HG03469 (cell line): ENCODE measurements at regions not wholly inside any gene's neighbourhood (a gene's known extent, or its start where the extent isn't known, plus 50 kb on each side); places are given as distances from the start of the nearest gene placed in this dataset.
"Not testable (repeated sequence)": the region's sequence is repeated elsewhere in the genome, so short reads cannot be mapped to it uniquely, and the experiment has no call there.

Source experiments
- ATAC-seq: cut with Tn5 transposase; IDR thresholded peaks from one replicate; pipeline ENCODE4 v1.9.1; 2021; ENCODE audit warnings: mild to moderate bottlenecking, moderate library complexity, moderate number of reproducible peaks; ENCODE audit not compliant: unreplicated experiment

GRCh38 chr5:155827508-155827815 lies 499.5 kb upstream of the SGCD start:
- ATAC-seq: not testable (repeated sequence)

- peak; percentile 97 for ATAC-seq
These were observed 499.0 kb upstream of the SGCD start for GRCh38 chr5:155827949-155828348.

GRCh38 chr5:155831491-155831890 lies 495.5 kb upstream of the SGCD start:
- no peak for ATAC-seq

DNA sequence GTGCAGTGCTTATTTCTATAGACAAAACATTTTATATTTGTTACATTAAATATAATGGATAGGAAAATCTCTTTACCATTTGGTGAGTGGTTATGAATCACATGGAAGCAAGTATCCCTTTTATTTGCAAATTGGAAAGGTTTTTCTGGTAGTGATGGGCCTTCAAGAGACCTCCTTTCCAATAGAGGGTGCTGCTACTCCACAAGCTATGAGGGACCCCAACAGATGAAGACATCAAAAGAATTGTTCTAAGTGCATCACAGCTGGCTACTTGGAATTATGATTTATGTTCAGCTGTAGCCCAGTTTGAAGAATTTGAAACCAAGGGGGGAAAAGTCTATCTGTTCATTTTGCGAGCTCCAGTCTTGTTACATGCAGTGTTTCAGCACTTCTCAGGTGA lies 493.7 kb upstream of the SGCD start:
- ATAC-seq: no peak

DNA sequence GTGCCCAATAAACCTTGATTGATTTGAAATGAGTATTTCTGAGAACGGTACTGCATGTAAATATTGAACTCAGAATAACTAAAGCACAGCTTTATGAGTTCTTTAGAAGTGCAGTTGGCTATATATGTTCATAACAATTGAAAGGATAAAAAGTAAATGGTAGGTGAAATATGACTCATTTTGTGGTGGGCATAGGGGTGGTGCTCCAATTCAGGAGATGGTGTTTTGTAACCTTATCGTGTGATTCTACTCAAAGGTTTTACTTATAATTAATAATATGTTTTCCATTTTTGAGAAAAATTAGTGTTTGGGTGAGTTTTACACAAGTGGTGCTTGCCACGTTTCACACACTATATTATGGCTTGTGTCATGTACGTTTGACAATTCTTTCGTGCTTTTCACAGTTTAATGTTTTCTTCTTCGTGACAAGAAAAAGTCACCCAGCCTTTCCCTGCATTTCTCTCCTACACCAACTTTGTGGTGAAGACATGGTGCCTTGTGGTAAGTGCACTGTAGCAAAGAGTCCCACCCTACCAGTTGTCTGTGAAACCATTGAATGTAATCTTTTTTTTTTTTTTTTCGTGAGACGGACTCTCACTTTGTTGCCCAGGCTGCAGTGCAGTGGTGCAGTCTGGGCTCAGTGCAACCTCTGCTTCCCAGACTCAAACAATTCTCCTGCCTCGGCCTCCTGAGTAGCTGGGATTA lies 492.5 kb upstream of the SGCD start:
- no peak for ATAC-seq

DNA sequence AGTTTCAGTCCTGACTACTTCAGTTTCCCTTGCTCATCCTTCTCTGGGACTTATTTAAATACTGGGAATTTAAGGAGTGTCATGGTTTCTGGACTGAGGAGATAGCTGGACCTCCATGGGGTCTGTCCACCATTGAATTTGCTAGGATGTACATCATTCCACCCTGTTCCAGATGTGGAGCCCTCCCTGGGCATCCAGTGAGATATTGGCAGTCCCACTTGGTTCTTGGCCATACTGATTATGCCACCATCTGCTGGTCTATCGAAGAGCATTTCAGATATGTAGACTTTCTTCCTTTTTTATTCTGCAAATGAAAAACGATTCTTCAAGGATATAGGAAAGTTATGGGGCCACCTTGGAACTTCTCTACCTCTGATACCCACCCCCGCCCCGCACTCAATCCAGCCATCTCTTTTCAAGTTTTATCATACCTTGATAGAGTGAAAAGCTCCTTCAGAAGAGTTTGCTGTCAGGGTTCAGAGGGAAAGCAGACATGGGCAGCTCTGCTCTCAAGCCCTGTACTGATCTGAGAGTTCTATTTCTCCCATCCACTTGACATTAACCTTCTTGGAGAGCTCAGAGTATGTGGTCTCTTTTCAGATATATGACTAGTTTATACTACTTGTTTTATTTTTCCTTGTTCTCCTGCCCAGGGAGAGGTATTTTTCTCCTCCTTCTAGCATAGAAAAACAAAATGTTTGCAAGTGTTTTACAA lies 490.7 kb upstream of the SGCD start:
- ATAC-seq: no peak

DNA sequence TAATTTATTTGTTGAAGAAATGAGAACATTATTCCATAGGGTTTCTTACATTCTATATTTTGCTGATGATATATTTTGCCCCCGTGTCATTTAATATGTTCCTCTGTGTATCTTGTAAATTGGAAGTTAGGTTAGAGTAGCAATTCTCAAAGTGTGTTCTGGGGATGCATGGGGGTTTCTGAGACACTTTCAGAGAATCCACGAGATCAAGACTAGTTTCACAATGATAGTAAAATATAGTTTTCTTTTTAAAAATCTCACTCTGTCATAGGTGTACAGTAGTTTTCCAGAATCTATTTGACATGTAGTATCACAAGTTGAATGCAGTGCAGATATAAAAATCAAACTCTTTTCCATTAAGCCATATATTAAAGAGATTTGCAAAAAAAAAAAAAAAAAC lies 488.6 kb upstream of the SGCD start:
- no peak for ATAC-seq

DNA sequence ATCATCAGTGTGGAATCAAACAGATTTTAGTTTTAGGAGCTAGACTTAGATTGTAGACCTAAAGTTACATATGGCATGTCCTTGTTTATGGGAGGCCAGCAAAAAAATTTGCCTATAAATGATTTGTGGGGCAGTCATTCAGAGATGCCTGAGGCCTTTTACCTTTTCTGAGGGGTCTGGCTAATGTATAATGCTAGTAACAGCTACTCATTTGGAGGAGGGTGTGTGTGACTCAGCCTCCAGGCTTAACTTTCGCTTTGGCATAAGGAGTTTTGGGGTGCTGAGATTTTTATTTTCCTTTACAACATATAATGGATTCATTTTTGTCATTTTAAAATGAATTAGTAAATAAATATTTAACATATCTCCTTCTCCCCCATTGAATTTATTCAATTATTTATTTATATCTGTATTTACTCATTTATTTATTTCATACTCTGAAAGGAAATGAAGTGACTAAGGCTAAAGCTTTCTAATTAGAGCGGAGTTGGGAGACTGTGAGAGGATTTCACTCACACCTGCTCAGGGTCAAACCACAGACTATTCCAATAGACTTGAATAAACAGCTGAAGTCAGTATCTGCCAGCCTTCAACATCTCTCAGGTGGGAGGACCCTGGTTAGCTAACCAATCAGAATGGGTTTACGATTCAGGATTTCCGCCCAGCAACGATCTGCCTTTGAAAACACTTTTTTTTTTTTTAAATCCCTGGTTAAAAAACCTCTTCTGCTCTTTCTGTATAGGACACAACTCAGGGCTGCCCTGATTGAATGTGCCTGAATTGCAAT lies 487.5 kb upstream of the SGCD start:
- ATAC-seq: no peak

- ATAC-seq: no peak
These were observed 482.4 kb upstream of the SGCD start for GRCh38 chr5:155844542-155844941.

- no peak for ATAC-seq
These were observed 476.6 kb upstream of the SGCD start for GRCh38 chr5:155850370-155850769.

- ATAC-seq: no peak
These were observed 460.0 kb upstream of the SGCD start for GRCh38 chr5:155866971-155867370.

DNA sequence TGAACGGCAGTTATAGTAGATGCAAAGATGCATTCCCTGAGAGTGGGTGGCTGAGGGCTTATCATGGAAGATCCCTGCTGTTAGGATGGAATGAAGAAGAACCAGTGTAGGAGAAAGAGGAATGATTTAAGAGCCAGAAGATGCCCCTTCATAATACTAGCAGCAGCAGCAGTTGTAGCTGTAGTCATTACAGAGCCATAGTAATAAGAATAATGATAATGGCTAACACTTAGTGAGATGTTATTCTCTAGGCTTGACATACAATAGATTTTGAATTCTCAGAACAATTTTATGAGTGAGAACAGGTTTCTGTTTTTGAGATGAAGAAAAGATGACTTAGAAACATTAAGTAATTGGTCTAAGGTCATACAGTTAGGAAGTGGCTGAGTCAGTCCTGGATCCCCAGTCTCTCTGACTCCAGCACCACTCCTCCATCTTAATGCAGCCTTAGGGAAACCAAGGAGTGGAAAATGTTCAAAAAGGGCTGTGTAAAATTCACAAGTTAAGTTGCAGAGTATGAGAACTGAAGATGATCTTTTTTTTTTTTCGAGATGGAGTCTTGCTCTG lies 459.4 kb upstream of the SGCD start:
- ATAC-seq: no peak

DNA sequence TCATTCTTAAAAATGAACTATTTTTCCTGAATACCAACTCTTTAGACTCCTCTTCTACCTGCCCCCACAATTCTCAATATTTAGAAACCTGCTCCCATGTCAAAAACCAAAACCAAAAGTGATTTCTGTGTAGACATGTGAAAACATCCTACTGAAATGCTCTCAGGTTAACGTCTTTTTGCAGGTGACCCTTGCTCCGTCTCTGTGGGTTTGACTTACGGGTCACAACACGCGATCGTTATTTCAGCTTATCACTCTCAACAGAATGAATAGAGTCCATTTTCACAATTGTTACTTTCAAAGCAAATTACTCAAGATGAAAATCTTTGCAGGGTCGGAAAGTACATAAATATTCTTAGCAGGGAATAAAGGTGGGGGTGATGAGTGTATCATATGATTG lies 456.3 kb upstream of the SGCD start:
- no peak for ATAC-seq

GRCh38 chr5:155871623-155872022 lies 455.3 kb upstream of the SGCD start:
- no peak for ATAC-seq

GRCh38 chr5:155872629-155873220 lies 454.2 kb upstream of the SGCD start:
- no peak for ATAC-seq

DNA sequence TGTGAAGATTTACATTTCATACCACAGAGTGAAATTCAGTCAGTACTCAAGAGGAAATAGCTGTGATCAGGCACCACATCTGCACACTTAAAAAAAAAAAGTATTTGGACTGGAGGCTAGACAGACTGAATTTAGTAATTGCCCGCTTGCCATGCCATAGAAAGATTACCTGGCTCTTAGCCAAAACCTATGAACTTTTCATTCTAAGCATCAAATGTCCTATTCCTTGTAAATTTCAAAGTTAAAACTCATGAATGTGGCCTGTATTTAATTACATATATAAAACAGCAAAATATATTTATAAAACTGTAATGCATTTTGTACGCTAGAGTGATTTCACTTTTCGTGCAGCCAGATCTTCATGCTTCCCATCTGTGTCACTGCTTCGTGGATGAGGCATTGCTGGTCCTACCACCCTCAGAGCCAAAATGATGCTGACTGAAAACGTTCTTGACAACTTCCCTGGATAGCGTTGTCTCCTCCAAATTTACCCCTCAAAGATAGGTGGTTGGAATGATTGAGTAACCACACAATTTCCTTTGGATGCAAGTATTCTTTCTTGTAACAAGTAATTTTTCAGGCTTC lies 447.9 kb upstream of the SGCD start:
- no peak for ATAC-seq

DNA sequence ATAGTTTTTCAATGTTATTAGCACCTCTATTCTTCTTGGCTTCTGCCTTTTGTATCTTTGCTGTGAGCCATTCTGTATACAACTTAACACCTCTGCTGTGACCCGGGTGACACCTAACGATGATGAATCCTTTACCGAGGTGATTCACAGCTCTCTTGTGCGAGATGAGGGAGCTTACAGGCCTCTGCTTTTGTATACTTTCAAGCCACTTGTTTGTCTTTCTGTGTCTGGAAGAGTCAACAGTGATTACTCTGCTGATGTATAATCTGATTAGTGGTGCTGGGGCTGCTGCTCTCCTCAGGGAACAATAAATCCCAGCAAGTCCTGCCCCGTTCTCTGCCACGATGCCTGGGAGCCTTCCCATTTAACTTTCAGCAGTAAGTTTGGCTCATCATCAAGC lies 442.9 kb upstream of the SGCD start:
- no peak for ATAC-seq

DNA sequence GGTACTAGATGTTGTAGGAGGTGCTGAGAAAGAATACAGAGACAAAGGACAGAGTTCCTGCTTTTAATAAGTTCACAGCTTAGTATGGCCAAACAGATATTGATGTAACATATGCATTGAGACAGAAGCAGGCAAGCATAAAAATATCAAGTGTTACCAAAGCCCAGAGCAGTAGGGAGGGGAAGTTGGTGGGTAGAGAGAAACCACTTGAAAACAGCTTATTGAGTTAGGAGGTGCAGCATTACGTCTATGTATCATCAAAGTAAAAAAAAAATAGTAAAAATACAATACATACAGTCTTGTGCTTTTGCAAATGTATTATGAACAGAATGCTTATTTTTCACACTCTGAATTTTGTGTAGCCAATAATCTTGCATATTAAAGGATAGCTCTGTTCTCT lies 441.8 kb upstream of the SGCD start:
- ATAC-seq: no peak

GRCh38 chr5:155886311-155887031 lies 440.5 kb upstream of the SGCD start:
- ATAC-seq: no peak

- no peak for ATAC-seq
These were observed 431.5 kb upstream of the SGCD start for GRCh38 chr5:155895484-155895883.
